HG03039 (cell line): ENCODE measurements at regions not wholly inside any gene's neighbourhood (a gene's known extent, or its start where the extent isn't known, plus 50 kb on each side); places are given as distances from the start of the nearest gene placed in this dataset.
"Not testable (repeated sequence)": the region's sequence is repeated elsewhere in the genome, so short reads cannot be mapped to it uniquely, and the experiment has no call there.

Experiments
- ATAC-seq: cut with Tn5 transposase; IDR thresholded peaks from one replicate; pipeline ENCODE4 v1.9.1; 2021; ENCODE audit warnings: mild to moderate bottlenecking, moderate library complexity; ENCODE audit not compliant: unreplicated experiment

DNA sequence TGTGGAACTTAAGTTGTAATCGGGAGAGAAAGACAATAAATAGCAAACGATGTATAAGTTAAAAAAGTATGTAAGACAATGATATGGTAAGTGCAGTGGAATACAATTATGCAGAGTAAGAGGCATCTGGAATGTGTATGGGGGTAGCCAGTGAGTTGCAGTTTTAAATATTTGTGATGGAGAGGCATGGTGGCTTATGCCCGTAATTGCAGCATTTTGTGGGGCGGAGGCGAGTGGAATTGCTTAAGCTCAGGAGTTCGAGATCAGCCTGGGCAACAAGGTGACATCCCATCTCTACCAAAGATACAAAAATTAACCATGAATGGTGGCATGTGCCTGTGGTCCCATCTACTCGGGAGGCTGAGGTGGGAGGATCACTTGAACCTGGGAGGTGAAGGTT, 52.5 kb upstream of the WDFY3 start:
- ATAC-seq, result no peak

GRCh38 chr4:85019411-85019810, 52.9 kb upstream of the WDFY3 start:
- ATAC-seq, result no peak

DNA sequence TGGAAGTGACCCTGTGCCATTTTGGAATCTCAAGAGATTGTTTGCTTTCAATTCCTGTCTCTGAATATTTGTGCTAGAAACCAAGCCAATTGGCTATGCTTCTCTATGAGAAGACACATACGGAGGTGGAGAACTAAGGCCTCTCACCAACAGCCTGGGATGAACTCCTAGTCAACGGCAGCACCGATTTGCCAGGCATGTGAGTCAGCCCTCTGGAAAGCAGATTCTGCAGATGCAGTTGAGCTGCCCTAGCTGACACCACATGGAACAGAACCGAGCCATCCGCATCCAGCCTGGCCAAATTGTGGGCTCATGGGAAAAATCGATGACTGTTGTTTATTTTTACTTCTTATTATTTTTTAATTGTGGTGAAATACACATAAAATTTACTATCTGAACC, 58.2 kb upstream of the WDFY3 start:
- no peak for ATAC-seq

DNA sequence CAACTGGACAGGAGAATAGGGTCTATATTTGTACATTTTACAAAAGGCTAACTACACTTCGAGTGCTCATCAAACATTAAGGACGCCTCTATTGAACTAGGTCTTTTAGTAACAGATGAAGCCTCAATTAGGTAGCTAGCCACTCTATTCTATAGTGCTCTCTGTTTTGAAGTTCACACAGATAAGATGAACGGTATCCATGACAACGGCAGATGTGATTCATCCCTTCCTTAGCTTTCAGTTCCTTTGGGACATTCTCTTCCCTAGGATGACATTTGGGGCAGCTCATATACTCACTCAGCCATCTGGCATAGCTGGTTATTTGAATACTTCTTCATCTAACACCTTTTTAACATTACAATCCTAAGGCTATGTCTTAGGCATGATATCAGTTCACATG, 62.4 kb upstream of the WDFY3 start:
- no peak for ATAC-seq

- no peak for ATAC-seq
Measured at GRCh38 chr4:85029453-85029852, 63.0 kb upstream of the WDFY3 start.

- ATAC-seq, result no peak
Measured at GRCh38 chr4:85030156-85030555, 63.7 kb upstream of the WDFY3 start.

DNA sequence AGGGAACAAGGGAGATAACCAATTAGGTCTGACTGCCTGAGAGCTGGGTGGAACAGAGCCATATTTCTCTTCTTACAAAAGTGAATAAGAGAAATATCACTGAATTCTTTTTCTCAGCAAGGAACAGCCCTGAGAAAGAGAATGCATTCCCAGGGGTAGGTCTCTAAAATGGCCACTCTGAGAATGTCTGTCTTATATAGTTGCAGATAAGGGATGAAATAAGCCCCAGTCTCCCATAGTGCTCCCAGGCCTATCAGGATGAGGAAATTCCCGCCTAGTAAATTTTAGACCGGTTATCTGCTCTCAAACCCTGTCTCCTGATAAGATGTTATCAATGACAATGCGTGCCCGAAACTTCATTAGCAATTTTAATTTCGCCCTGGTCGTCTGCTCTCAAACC, 67.3 kb upstream of the WDFY3 start:
- not testable (repeated sequence) for ATAC-seq

- ATAC-seq, result no peak
Measured at GRCh38 chr4:85039526-85039925, 73.0 kb upstream of the WDFY3 start.

GRCh38 chr4:85043812-85044496, 77.5 kb upstream of the WDFY3 start:
- ATAC-seq, result not testable (repeated sequence)

GRCh38 chr4:85050736-85051135, 84.2 kb upstream of the WDFY3 start:
- no peak for ATAC-seq

DNA sequence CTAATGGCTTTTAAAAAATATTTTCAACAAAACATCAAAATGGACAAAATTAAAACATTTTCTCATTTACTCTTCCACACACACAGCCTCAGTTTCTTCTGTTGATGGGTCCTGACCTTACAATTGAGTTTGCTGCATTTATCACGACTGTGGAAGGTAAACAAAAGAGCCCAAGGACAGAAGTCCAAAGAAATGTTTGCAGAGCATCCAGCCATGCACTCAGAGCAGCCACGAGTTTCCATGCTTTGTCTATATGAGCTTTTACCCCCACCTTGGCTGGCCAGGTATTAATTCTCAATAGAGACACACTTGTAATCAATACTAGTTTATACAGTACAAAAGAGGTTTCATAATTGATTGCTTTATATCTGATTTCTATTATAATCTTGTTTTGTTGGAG, 85.0 kb upstream of the WDFY3 start:
- no peak for ATAC-seq

GRCh38 chr4:85054925-85055324, 88.4 kb upstream of the WDFY3 start:
- ATAC-seq, result not testable (repeated sequence)

DNA sequence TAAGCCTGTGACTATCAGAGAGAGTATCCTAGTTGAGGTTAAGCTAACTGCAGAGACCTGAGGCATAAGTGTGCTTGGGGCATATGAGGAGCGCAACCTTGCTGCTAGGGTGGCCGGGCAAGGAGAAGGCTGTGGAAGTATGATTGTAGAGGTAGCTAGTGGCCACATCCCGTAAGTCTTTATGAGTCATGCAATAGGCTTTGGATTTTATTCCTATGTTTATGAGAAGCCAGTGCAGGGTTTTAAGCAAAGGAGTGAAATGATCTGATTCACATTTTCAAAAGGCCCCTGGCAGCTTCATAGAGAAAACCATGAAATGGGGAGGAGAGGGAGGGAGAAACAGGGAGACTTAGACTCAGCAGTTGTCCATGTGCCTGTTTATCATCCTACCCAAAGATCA, 92.1 kb upstream of the WDFY3 start:
- no peak for ATAC-seq

DNA sequence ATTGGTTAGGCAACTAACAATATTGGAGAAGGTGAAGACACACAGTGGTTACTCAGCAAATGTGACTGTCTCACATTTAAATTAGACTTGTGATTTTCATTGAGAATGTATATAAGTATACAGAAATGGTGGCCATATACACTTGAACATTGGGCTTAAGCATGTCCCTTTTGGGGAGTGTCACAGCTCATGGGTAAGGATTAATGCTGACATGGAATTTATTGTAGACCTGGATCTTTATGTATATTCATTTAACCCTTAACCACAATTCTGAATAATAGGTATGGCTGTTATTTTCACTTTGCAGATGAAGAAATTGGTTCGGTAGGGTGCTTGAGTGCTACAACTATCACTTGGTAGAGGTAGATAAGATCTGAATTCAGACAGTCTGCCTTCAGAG, 95.5 kb upstream of the WDFY3 start:
- no peak for ATAC-seq

GRCh38 chr4:85062466-85062865, 96.0 kb upstream of the WDFY3 start:
- no peak for ATAC-seq

GRCh38 chr4:85067342-85067741, 100.9 kb upstream of the WDFY3 start:
- no peak for ATAC-seq

DNA sequence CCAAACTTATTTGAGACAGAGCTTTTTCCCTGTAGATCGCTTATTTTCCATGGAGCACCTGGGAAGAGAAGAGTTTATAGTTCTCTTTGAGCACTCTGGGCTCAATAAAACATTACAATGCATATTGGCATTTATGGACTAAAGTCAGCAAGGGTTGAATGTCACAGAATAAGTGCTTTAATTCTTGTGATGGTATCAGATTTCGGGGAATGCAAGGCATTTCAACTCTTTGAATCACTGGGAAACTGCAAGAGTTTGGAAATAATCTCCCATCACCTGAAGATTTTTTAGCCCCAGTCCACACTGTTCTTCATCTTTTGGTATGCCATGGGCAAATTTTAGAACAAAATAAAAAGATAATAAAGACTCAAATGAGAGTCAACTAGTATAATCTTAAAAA, 111.5 kb upstream of the WDFY3 start:
- ATAC-seq, result no peak

- no peak for ATAC-seq
Measured at GRCh38 chr4:85081196-85081595, 114.7 kb upstream of the WDFY3 start.

GRCh38 chr4:85084371-85085094, 118.0 kb upstream of the WDFY3 start:
- peak; percentile 90 for ATAC-seq

GRCh38 chr4:85086721-85087120, 120.2 kb upstream of the WDFY3 start:
- no peak for ATAC-seq

DNA sequence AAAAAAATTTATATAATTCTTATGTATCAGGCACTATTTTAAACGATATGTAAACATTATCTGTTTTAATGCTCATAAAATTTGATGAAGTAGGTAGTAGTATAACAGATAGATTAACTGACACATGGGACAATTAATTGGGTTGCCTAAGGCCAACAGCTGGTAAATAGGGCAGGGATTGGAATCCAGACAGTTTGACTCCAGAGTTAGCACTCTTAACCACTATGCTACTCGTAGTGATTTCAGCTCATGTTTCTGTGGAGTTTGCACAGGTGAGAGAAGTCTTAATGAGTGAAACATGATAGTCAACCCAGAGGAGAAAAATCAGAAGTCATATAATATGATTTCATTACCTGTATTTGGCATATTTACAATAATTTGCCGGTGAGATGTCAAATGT, 126.0 kb upstream of the WDFY3 start:
- ATAC-seq, result no peak

DNA sequence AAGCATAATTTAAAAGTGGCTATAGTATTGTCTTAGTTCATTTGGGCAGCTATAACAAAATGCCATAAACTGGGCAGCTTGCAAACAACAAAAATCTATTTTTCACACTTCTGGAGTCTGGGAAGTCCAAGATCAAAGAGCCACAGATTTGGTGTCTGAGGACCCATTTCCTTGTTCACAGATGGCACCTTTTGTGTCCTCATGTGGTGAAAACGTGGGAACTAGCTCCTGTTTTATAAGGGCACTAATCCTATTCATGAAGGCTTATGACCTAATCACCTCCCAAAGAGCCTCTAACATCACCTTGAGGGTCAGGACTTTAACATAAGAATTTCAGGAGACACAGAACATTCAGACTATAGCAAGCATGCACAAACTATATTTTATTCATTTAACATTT, 126.5 kb upstream of the WDFY3 start:
- ATAC-seq, result no peak

DNA sequence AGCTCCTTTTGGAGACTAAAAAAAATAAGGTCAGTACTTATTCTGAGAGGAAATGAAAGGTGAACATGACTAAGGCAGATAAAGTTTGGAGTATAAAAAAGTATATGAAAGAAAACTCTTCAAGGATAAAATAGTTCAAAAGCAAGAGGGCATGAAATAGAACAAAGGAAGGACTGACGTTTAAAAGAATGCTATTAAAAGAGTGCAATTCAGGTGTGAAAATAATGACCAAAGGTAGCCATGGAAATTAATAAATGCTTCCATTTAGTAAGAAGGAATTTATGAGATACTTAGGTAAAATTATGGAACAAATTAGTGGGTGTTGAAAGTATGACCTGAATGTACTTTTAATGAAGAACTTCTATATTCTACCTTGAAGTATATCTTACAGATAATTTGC, 128.2 kb upstream of the WDFY3 start:
- ATAC-seq, result no peak
